Kidney capillary endothelial cell (primary cell): ENCODE measurements at regions not wholly inside any gene's neighbourhood (a gene's known extent, or its start where the extent isn't known, plus 50 kb on each side); places are given as distances from the start of the nearest gene placed in this dataset.
"Not testable (repeated sequence)": the region's sequence is repeated elsewhere in the genome, so short reads cannot be mapped to it uniquely, and the experiment has no call there.

ENCODE experiments used
- DNase-seq: peaks from one replicate; pipeline ENCODE4 v3.0.0-alpha.2; 2018; ENCODE audit warnings: low spot score

GRCh38 chr12:73529231-73529630 lies 1008.4 kb upstream of the ATXN7L3B start:
- DNase-seq: no peak

- no peak for DNase-seq
These were observed 1007.7 kb upstream of the ATXN7L3B start for GRCh38 chr12:73529954-73530353.

- no peak for DNase-seq
These were observed 1005.9 kb upstream of the ATXN7L3B start for GRCh38 chr12:73531752-73532151.

- DNase-seq: no peak
These were observed 990.2 kb upstream of the ATXN7L3B start for GRCh38 chr12:73547421-73547820.

- DNase-seq: no peak
These were observed 952.5 kb upstream of the ATXN7L3B start for GRCh38 chr12:73585136-73585535.

- no peak for DNase-seq
These were observed 948.4 kb upstream of the ATXN7L3B start for GRCh38 chr12:73589220-73589619.

GRCh38 chr12:73598626-73599025 lies 939.0 kb upstream of the ATXN7L3B start:
- DNase-seq: no peak

GRCh38 chr12:73599268-73599667 lies 938.4 kb upstream of the ATXN7L3B start:
- DNase-seq: no peak

GRCh38 chr12:73605925-73606324 lies 931.7 kb upstream of the ATXN7L3B start:
- not testable (repeated sequence) for DNase-seq

GRCh38 chr12:73612551-73612950 lies 925.1 kb upstream of the ATXN7L3B start:
- DNase-seq: no peak

GRCh38 chr12:73623421-73623820 lies 914.2 kb upstream of the ATXN7L3B start:
- DNase-seq: no peak

GRCh38 chr12:73625226-73625625 lies 912.4 kb upstream of the ATXN7L3B start:
- no peak for DNase-seq

GRCh38 chr12:73629171-73629570 lies 908.5 kb upstream of the ATXN7L3B start:
- no peak for DNase-seq

- DNase-seq: no peak
These were observed 907.5 kb upstream of the ATXN7L3B start for GRCh38 chr12:73629893-73630831.

- DNase-seq: no peak
These were observed 905.4 kb upstream of the ATXN7L3B start for GRCh38 chr12:73632191-73632590.

- no peak for DNase-seq
These were observed 905.0 kb upstream of the ATXN7L3B start for GRCh38 chr12:73632661-73633060.

- not testable (repeated sequence) for DNase-seq
These were observed 898.2 kb upstream of the ATXN7L3B start for GRCh38 chr12:73639397-73639796.

GRCh38 chr12:73656375-73656774 lies 881.3 kb upstream of the ATXN7L3B start:
- no peak for DNase-seq

GRCh38 chr12:73659802-73660201 lies 877.8 kb upstream of the ATXN7L3B start:
- DNase-seq: no peak

- no peak for DNase-seq
These were observed 872.4 kb upstream of the ATXN7L3B start for GRCh38 chr12:73665193-73665592.

- not testable (repeated sequence) for DNase-seq
These were observed 866.1 kb upstream of the ATXN7L3B start for GRCh38 chr12:73671550-73671949.

GRCh38 chr12:73677520-73678291 lies 859.9 kb upstream of the ATXN7L3B start:
- no peak for DNase-seq

- DNase-seq: no peak
These were observed 859.3 kb upstream of the ATXN7L3B start for GRCh38 chr12:73678335-73678734.
